ENCODE measurements at regions not wholly inside any gene's neighbourhood (a gene's known extent, or its start where the extent isn't known, plus 50 kb on each side); places are given as distances from the start of the nearest gene placed in this dataset.

DNA sequence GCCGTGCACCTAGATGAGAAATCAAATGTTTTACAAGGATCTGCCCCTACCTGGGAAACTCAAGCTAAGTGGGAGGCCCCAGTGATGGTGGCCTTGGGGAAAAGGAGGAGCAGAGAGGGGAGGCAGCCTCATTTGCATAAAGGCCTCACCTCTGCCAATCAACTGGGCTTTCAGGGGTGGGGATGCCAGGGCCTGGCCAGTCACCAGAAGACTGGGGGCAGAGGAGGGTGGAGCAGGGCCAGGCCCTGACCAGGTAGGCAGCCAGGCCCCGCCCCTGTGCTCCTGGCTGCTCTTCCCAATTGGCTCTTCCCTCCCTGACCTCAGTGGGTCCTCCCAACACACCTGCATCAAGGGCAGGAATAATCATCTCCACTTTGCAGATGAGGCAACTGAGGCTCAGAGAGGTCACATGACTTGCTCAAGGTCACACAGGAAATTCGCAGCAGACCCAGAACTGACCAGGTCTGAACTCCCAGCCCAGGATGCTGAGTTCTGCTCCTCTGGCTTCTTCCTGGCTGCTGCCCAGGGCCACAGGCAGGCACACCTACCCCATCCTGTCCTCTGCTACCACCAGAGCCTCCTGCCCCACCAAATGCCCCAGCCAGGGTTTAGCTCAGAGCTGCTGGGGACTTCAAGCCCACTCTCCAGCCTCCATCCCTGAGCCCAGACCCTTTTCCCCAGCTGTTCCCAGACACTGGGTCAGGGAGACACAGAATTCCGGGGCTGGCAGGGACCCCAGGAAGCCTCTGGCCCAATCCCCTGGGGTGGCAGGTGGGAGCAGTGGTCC, 677.9 kb downstream of the MATN1 start:
- Histone ChIP-seq H3K9me2 (replicated peaks; ENCODE audit: low read depth, low read length) (no peaks in the 10 kb centered on the region), H3K36me3 (ENCODE audit: insufficient read depth, low read length) (no peaks in the 10 kb centered on the region), H2AFZ (ENCODE audit: low read length) (no peak overlapping the region), H3K27me3 (ENCODE audit: insufficient read depth, low read length, poor library complexity, severe bottlenecking) (no peaks in the 10 kb centered on the region), H3K4me1 (ENCODE audit: insufficient read depth, low read length, poor library complexity, severe bottlenecking) (no peaks in the 10 kb centered on the region), H3K4me3 (ENCODE audit: low read length, poor library complexity, severe bottlenecking) (no peak overlapping the region), H4K20me1 (ENCODE audit: insufficient read depth, low read length, poor library complexity, severe bottlenecking) (no peaks in the 10 kb centered on the region), H3K9ac (ENCODE audit: low read depth, low read length, poor library complexity, severe bottlenecking) (no peak overlapping the region), H3K4me2 (ENCODE audit: low read depth, low read length, poor library complexity, severe bottlenecking) (no peak overlapping the region), H3F3A (ENCODE audit: low read depth) (no peaks in the 10 kb centered on the region), H3K79me2 (ENCODE audit: insufficient read depth, low read length) (no peaks in the 10 kb centered on the region), H3K9me3 (ENCODE audit: insufficient read depth, low read depth, low read length) (peaks cover 5% of the 10 kb centered on the region; the same call in 1 of the 2 replicates)
- TF ChIP-seq EZH2phosphoT487 (IDR thresholded peaks at IDR 0.05; ENCODE audit: borderline replicate concordance) (no peak), CTCF (conservative IDR thresholded peaks at IDR 0.05; ENCODE audit: low read length) (no peak)

DNA sequence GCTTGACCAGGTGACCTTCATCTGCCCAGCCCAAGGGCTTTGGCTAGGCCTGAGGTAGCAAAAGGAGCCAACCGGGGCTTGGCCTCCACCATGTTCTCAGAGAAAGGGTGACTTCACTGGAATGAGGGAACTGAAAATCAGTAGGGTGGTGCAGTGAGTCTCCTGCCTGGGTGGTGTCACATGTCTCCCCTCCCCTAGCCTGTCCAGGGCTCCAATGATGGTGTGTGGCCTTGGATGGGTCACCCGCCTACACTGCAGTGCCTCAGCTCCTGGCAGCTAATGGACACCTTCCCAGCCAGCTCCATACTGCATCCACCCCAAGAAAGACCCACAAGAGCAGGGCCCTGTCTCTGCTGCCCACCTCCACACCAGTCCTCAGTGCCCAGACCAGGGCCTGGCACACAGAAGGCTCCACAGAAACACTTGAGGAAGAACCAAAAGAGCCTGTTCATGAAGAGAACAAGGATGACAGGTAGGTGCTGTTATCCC, 678.7 kb downstream of the MATN1 start:
- Histone ChIP-seq H3K9ac (ENCODE audit: low read depth, low read length, poor library complexity, severe bottlenecking) (no peak overlapping the region), H3K9me2 (replicated peaks; ENCODE audit: low read depth, low read length) (no peaks in the 10 kb centered on the region), H3K4me3 (ENCODE audit: low read length, poor library complexity, severe bottlenecking) (no peak overlapping the region), H3K27me3 (ENCODE audit: insufficient read depth, low read length, poor library complexity, severe bottlenecking) (no peaks in the 10 kb centered on the region), H4K20me1 (ENCODE audit: insufficient read depth, low read length, poor library complexity, severe bottlenecking) (no peaks in the 10 kb centered on the region), H3K36me3 (ENCODE audit: insufficient read depth, low read length) (no peaks in the 10 kb centered on the region), H3F3A (ENCODE audit: low read depth) (no peaks in the 10 kb centered on the region), H3K4me1 (ENCODE audit: insufficient read depth, low read length, poor library complexity, severe bottlenecking) (no peaks in the 10 kb centered on the region), H3K79me2 (ENCODE audit: insufficient read depth, low read length) (no peaks in the 10 kb centered on the region), H3K4me2 (ENCODE audit: low read depth, low read length, poor library complexity, severe bottlenecking) (no peak overlapping the region), H2AFZ (ENCODE audit: low read length) (no peak overlapping the region), H3K9me3 (ENCODE audit: insufficient read depth, low read depth, low read length) (peaks cover 5% of the 10 kb centered on the region; the same call in 1 of the 2 replicates)
- TF ChIP-seq CTCF (conservative IDR thresholded peaks at IDR 0.05; ENCODE audit: low read length) (no peak), EZH2phosphoT487 (IDR thresholded peaks at IDR 0.05; ENCODE audit: borderline replicate concordance) (no peak)

GRCh38 chr1:30043731-30044408, 679.5 kb downstream of the MATN1 start:
- no peaks in the 10 kb centered on the region for H4K20me1 ChIP-seq (ENCODE audit: insufficient read depth, low read length, poor library complexity, severe bottlenecking)
- H3K4me1 ChIP-seq (ENCODE audit: insufficient read depth, low read length, poor library complexity, severe bottlenecking) = no peaks in the 10 kb centered on the region
- H3K79me2 ChIP-seq (ENCODE audit: insufficient read depth, low read length) = no peaks in the 10 kb centered on the region
- no peaks in the 10 kb centered on the region for H3K9me2 ChIP-seq (replicated peaks; ENCODE audit: low read depth, low read length)
- no peaks in the 10 kb centered on the region for H3F3A ChIP-seq (ENCODE audit: low read depth)
- peaks cover 5% of the 10 kb centered on the region; the same call in 1 of the 2 replicates for H3K9me3 ChIP-seq (ENCODE audit: insufficient read depth, low read depth, low read length)
- H3K27me3 ChIP-seq (ENCODE audit: insufficient read depth, low read length, poor library complexity, severe bottlenecking) = no peaks in the 10 kb centered on the region
- no peak overlapping the region for H3K4me2 ChIP-seq (ENCODE audit: low read depth, low read length, poor library complexity, severe bottlenecking)
- no peak overlapping the region for H3K4me3 ChIP-seq (ENCODE audit: low read length, poor library complexity, severe bottlenecking)
- no peak overlapping the region for H2AFZ ChIP-seq (ENCODE audit: low read length)
- TF ChIP-seq CTCF (conservative IDR thresholded peaks at IDR 0.05; ENCODE audit: low read length) (no peak), EZH2phosphoT487 (IDR thresholded peaks at IDR 0.05; ENCODE audit: borderline replicate concordance) (no peak)
- no peaks in the 10 kb centered on the region for H3K36me3 ChIP-seq (ENCODE audit: insufficient read depth, low read length)
- H3K9ac ChIP-seq (ENCODE audit: low read depth, low read length, poor library complexity, severe bottlenecking) = no peak overlapping the region
